ENCODE measurements at regions not wholly inside any gene's neighbourhood (a gene's known extent, or its start where the extent isn't known, plus 50 kb on each side); places are given as distances from the start of the nearest gene placed in this dataset.
"Not testable (repeated sequence)": the region's sequence is repeated elsewhere in the genome, so short reads cannot be mapped to it uniquely, and the experiment has no call there.

DNA sequence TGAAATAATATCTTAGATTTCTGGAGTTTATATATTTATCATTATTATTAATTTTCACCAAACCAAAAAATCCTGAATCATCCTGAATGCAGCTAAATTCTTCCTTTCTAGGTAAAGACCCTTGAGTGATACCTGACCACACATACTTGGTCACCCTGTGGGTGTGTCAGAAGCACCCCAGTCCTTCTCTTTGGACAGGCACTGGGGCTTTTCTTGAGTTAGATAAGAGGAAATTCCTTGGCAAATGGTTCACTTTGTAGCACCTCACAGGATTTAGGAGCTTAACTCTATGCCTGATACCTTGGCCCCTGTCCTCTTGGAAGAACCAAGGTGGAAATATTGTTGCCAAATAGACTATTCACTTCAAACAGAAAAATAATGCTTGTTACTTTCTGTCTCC is 69.6 kb upstream of the PNPLA4 start:
- H3K27ac Mint-ChIP-seq: no peak overlapping the region
- H3K4me3 Mint-ChIP-seq: no peak overlapping the region
- H3K27me3 Mint-ChIP-seq: no peaks in the 10 kb centered on the region
- H3K9me3 Mint-ChIP-seq: no peaks in the 10 kb centered on the region
- H3K36me3 Mint-ChIP-seq (ENCODE audit: low read depth): no peaks in the 10 kb centered on the region
- H3K4me1 Mint-ChIP-seq (ENCODE audit: low read depth): no peaks in the 10 kb centered on the region
- intact Hi-C loops (cut with micrococcal nuclease): loop anchor here (1.0 kb wide), 1 partner anchor 741 kb away; no protein-coding TSS in a partner anchor

- intact Hi-C loops (cut with micrococcal nuclease): loop anchor here (1.0 kb wide), 1 partner anchor 742 kb away; no protein-coding TSS in a partner anchor
- Mint-ChIP-seq H3K27ac (no peak overlapping the region), H3K27me3 (no peaks in the 10 kb centered on the region), H3K4me1 (ENCODE audit: low read depth) (no peaks in the 10 kb centered on the region), H3K36me3 (ENCODE audit: low read depth) (no peaks in the 10 kb centered on the region), H3K9me3 (no peaks in the 10 kb centered on the region), H3K4me3 (no peak overlapping the region)
Measured at GRCh38 chrX:7996414-7996813, 69.2 kb upstream of the PNPLA4 start.

GRCh38 chrX:7993873-7994272 is 66.7 kb upstream of the PNPLA4 start:
- Mint-ChIP-seq H3K27me3 (no peaks in the 10 kb centered on the region), H3K4me3 (no peak overlapping the region), H3K4me1 (ENCODE audit: low read depth) (no peaks in the 10 kb centered on the region), H3K36me3 (ENCODE audit: low read depth) (no peaks in the 10 kb centered on the region), H3K9me3 (no peaks in the 10 kb centered on the region), H3K27ac (no peak overlapping the region)
- intact Hi-C loops (cut with micrococcal nuclease): no loop called here

- H3K36me3 Mint-ChIP-seq (ENCODE audit: low read depth); H3K9me3 Mint-ChIP-seq; H3K4me1 Mint-ChIP-seq (ENCODE audit: low read depth); H3K27ac Mint-ChIP-seq; H3K4me3 Mint-ChIP-seq; intact Hi-C loops (cut with micrococcal nuclease); H3K27me3 Mint-ChIP-seq: not testable (repeated sequence)
Measured at GRCh38 chrX:7988013-7988759, 61.0 kb upstream of the PNPLA4 start.

- Mint-ChIP-seq H3K4me3 (no peak overlapping the region), H3K36me3 (ENCODE audit: low read depth) (no peaks in the 10 kb centered on the region), H3K4me1 (ENCODE audit: low read depth) (peaks cover 5% of the 10 kb centered on the region), H3K27me3 (no peaks in the 10 kb centered on the region), H3K27ac (no peak overlapping the region), H3K9me3 (no peaks in the 10 kb centered on the region)
- intact Hi-C loops (cut with micrococcal nuclease): no loop called here
Measured at GRCh38 chrX:7987160-7988012, 60.2 kb upstream of the PNPLA4 start.

- H3K27ac Mint-ChIP-seq: not testable (repeated sequence)
Measured at GRCh38 chrX:7986738-7987137, 59.5 kb upstream of the PNPLA4 start.

DNA sequence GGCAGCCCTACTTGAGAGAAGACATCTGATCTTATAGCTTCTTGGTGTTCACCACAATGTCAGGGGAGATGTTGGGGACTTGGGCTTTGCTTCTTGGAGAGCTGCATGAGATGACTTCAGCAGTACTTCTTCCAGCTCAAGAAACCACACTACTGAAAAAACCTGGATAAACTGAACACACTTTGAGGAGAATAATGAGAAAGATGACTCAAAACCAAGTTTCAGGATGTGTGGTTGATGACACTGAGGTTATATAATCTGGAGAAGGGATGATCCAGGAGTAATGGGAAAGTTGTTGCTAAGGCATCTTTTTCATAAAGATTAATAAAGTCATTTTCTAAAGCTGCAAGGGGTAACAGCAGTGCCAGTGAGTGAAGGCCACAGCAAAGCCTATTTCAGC is 58.4 kb upstream of the PNPLA4 start:
- no peaks in the 10 kb centered on the region for H3K9me3 Mint-ChIP-seq
- peaks cover 5% of the 10 kb centered on the region for H3K4me1 Mint-ChIP-seq (ENCODE audit: low read depth)
- no peaks in the 10 kb centered on the region for H3K36me3 Mint-ChIP-seq (ENCODE audit: low read depth)

More at GRCh38 chrX:7986738-7987137, 59.5 kb upstream of the PNPLA4 start:
- H3K36me3 Mint-ChIP-seq (ENCODE audit: low read depth); intact Hi-C loops (cut with micrococcal nuclease); H3K27me3 Mint-ChIP-seq; H3K4me3 Mint-ChIP-seq; H3K9me3 Mint-ChIP-seq; H3K4me1 Mint-ChIP-seq (ENCODE audit: low read depth): not testable (repeated sequence)

DNA sequence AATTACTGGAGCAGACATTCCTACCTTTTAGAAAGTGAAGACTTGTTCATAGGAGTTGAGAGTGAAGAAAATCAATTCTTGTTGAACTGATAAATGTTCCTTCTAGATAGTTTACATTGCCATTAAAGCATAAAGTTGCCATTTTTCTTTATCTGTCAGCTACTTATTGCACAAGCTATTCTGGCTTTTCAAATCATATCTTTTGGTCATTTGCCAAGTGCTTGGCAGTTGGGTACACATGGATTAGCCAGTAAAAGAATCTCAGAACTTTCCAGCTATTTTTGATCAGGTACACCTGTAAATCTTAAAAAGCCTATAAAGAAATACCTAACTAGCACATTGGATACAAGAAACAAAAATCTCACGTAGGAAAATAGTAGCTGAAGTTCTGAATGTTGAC is 56.4 kb upstream of the PNPLA4 start:
- Mint-ChIP-seq H3K27me3 (no peaks in the 10 kb centered on the region), H3K4me3 (no peak overlapping the region), H3K27ac (no peak overlapping the region)

More for the DNA sequence above, 58.4 kb upstream of the PNPLA4 start:
- Mint-ChIP-seq H3K27ac (no peak overlapping the region), H3K4me3 (no peak overlapping the region), H3K27me3 (no peaks in the 10 kb centered on the region)
- intact Hi-C loops (cut with micrococcal nuclease): no loop called here

More for the DNA sequence above, 56.4 kb upstream of the PNPLA4 start:
- H3K4me1 Mint-ChIP-seq (ENCODE audit: low read depth): peaks cover 5% of the 10 kb centered on the region
- H3K9me3 Mint-ChIP-seq: no peaks in the 10 kb centered on the region
- intact Hi-C loops (cut with micrococcal nuclease): no loop called here
- no peaks in the 10 kb centered on the region for H3K36me3 Mint-ChIP-seq (ENCODE audit: low read depth)
